Body of pancreas (tissue), 4 donors: ENCODE measurements at regions not wholly inside any gene's neighbourhood (a gene's known extent, or its start where the extent isn't known, plus 50 kb on each side); places are given as distances from the start of the nearest gene placed in this dataset.

Experiments
- ATAC-seq: fragments of 150-250 bp; one replicate; pipeline ENCODE4 v1.9.1; 2016
- DNase-seq, 4 donors: peaks; one replicate each; pipeline ENCODE4 v3.0.0-alpha.2; 2019
- H3K27ac ChIP-seq, 4 donors: fragments of 200-600 bp; sonication (generic); 1 replicate in 3 of 4; 2 replicates in 1 of 4; pipeline versions ENCODE4 v1.5.1 to v1.6.1; 2016 to 2019; ENCODE audit warnings: mild to moderate bottlenecking in 1 of 4, mixed read lengths in 1 of 4, moderate library complexity in 1 of 4
- H3K27me3 ChIP-seq, 2 donors: fragments of 200-600 bp; sonication (generic); one replicate each; pipeline ENCODE4 v1.6.0; 2016; ENCODE audit warnings: mild to moderate bottlenecking in 1 of 2
- H3K36me3 ChIP-seq, 2 donors: fragments of 200-600 bp; sonication (generic); replicated peaks in 1 of 2; 2 replicates each; pipeline ENCODE4 v1.5.1; 2016; ENCODE audit warnings: low read depth in 2 of 2; ENCODE audit not compliant: insufficient read depth in 1 of 2
- H3K4me1 ChIP-seq: fragments of 200-600 bp; sonication (generic); one replicate; pipeline ENCODE4 v1.6.0; 2016
- H3K4me3 ChIP-seq, 2 donors: fragments of 200-600 bp; sonication (generic); 1 replicate in 1 of 2; 2 replicates in 1 of 2; pipeline ENCODE4 v1.5.1; 2016 to 2019
- H3K9me3 ChIP-seq, 3 donors: fragments of 200-600 bp; sonication (generic); 1 replicate in 2 of 3; 2 replicates in 1 of 3; pipeline ENCODE4 v1.5.1; 2016
- CTCF ChIP-seq, 7 experiments: fragments of 450-650 bp in 4 of 7; fragments of 200-600 bp in 3 of 7; sonication (generic) in 3 of 7; IDR thresholded peaks; one replicate each; pipeline ENCODE4 v1.5.1; 2016 to 2019; ENCODE audit warnings: antibody characterized with exemption in 7 of 7
- POLR2A ChIP-seq, 3 donors: fragments of 450-650 bp; IDR thresholded peaks; one replicate each; pipeline ENCODE4 v1.6.1; 2016; ENCODE audit warnings: antibody characterized with exemption in 3 of 3, mild to moderate bottlenecking in 2 of 3
- WGBS, 2 donors: methylation state at CpG; one replicate each; pipeline ENCODE4 v1.1.5; 2017; 5-methylcytosine and 5-hydroxymethylcytosine counted together
- intact Hi-C: fragments of 100-400 bp; cut with DNase I; formaldehyde crosslinking; loops from one replicate; pipeline ENCODE4 v1.15.1; 2023

GRCh38 chr1:117261424-117261785, 50.7 kb upstream of the VTCN1 start:
- 86 to 98% methylated on average over 2 of the region's 2 CpGs for WGBS, 2 donors
- Histone ChIP-seq H3K4me1 (no peaks in the 10 kb centered on the region), H3K27me3 (no peaks in the 10 kb centered on the region), H3K4me3 (no peak overlapping the region), H3K9me3 (no peaks in the 10 kb centered on the region), H3K36me3 (no peaks in the 10 kb centered on the region), H3K27ac (no peak overlapping the region)
- ATAC-seq = no peak
- intact Hi-C loops = no loop called here
- DNase-seq = no peak
- TF ChIP-seq CTCF (IDR thresholded peaks at IDR 0.05) (no peak), POLR2A (IDR thresholded peaks at IDR 0.05) (no peak)

GRCh38 chr1:117260761-117261423, 50.2 kb upstream of the VTCN1 start:
- WGBS, 2 donors = 86 to 91% methylated on average over 4 of the region's 4 CpGs
- intact Hi-C loops = no loop called here
- no peaks in the 10 kb centered on the region for H3K36me3 ChIP-seq

More at GRCh38 chr1:117260761-117261423, 50.2 kb upstream of the VTCN1 start:
- H3K9me3 ChIP-seq = no peaks in the 10 kb centered on the region
- ATAC-seq (no peak), DNase-seq (no peak)
- TF ChIP-seq POLR2A (IDR thresholded peaks at IDR 0.05) = no peak
- no peak for TF ChIP-seq CTCF (IDR thresholded peaks at IDR 0.05)
- no peaks in the 10 kb centered on the region for H3K4me1 ChIP-seq
- H3K4me3 ChIP-seq = no peak overlapping the region
- H3K27me3 ChIP-seq = no peaks in the 10 kb centered on the region
- H3K27ac ChIP-seq = no peak overlapping the region
